ENCODE measurements at regions not wholly inside any gene's neighbourhood (a gene's known extent, or its start where the extent isn't known, plus 50 kb on each side); places are given as distances from the start of the nearest gene placed in this dataset.

DNA sequence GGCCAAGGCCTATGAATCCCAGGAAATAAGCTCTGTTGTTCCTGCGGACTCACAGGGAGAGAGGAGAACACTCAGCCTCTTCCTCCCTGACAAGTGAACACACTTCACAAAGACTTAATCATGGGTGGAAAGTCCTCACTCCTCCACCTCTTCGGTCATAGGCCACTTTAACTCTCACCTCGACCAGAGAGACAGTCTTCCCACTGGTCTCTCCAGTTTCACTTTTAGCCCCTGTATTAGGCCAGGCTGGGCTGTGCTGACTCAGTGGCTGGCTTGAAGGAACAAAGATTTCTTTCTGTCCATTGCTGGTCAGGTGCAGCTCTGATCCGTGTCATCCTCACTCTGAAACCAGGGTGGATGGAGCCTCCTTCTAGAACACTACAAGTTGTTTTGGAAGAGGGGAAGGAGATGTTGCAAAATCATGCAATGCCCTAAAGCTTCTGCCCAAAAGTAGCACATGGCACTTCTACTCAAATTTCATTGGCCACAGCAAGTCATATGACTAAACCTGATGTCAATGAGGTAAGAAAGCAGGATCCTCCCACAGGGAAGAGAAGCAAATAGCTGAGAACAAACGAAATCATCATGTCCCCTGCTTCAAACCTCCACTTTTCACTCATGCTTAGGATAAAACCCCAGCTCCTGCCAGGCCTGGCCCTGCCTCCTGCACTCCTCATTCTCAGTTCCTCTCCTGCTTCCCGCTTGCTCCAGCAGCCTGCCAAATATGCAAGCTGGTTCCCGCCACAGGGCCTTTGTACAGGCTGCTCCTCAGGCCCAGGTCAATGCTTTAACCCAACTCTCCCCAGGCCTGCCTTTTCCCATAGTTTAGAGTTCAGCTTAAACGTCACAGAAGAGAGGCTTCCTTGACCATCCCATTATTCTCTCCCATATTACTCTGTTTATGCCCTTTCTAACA lies 150.5 kb upstream of the RUNX3 start:
- DNase-seq: no peak

DNA sequence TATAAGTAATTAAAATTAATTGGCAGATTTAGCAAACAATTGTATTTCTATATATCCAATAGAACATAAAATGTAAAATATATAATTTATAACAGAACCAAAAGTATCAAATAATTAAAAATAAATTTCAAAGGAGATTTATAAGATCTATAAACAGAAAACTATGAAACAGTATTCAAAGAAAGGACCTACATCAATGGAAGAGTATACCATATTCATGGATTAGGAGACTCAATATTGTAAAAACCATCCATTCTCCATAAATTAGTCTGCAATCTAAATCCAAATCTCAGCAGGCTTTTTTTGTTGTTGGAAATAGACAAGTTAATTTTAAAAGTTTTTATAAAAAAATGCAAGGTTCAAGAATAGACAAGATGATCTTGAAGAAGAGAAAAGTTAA lies 149.0 kb upstream of the RUNX3 start:
- DNase-seq: no peak

DNA sequence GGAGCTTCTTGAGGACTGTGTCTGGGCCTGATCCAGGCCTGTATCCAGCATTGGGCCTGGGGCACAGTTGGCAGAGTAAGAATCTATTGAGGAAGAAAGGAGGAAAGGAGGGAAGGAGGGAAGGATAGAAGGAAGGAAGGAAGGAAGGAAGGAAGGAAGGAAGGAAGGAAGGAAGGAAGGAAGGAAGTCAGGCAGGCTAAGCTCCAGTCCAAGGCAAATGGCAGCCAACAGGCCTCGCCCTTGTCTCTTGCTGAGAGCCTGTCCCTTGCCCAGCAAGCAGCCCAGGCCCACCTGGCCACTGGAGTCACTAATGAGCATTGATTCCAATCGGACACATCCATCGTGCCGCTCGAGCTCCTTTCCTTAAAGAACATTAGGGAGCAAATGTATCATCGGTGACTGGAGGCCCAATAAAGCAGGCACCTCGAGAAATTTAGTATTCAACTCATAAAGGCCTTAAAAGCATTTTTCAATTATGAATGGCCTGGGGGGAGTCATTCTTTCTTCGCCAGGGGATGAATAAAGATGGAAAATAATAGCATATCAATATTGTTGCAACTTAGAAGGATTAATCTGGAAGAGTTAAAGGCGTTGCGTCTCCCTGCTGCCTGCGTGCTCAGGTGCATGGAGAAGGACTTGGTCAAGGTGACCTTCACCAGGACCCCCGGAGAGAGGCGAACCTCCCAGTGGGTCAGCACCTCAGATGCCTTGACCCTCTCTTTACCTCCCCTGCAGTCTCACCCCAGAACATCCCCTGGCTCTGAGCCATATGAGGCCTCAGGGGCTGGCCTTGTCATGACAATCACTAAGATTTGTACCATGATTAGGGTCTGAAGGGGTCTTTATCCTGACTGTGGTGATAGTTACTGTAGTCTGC lies 144.5 kb upstream of the RUNX3 start:
- no peak for DNase-seq

DNA sequence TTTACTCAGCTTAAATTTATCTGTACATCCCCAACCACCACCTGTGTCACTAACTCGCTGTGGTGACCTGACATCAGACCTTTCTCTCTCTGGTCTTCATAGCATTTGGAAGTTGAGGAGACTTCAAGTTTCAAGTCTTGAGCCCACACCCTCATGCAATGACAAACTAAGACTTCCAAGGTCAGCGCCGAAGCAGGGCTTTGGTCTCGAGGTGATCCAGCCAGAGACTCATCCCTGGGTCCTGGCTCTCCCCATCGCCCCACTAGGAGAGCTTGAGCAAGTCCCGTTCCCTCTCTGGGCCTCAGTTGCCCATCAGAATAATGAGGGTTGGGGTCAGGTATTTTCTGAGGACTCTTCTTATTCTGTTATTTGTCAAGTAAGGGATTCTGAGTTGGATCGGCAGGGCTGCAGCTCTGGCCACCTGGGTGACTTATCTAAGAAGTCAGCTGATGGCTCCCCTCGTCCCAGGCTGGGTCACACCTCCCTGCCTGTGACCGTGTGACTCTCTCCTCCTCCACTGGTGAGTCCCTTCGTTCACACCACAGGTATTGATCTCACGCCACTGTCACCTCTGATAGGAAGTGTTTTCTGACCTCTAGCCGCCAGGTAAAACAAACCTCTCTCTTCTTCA lies 143.7 kb upstream of the RUNX3 start:
- DNase-seq: no peak

DNA sequence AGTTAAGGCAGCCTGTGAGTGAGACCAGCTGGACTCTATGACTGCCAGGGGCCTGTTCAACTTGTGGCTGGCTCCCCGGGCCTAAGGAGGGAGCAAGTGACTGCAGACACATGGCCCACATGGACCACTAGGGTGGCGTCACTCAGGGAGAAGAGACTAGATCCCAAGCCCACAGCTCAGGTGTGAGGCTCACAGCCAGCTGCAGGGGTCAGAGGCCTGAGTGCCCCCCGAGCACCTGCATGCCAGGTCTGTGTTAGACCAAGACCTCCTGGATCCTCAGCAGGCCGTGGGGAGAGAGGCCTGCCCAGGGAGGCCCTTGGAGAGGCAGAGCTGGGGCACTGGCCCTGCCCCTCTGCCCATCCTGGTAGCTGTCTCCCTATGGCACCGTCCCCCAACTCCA lies 142.4 kb upstream of the RUNX3 start:
- no peak for DNase-seq

DNA sequence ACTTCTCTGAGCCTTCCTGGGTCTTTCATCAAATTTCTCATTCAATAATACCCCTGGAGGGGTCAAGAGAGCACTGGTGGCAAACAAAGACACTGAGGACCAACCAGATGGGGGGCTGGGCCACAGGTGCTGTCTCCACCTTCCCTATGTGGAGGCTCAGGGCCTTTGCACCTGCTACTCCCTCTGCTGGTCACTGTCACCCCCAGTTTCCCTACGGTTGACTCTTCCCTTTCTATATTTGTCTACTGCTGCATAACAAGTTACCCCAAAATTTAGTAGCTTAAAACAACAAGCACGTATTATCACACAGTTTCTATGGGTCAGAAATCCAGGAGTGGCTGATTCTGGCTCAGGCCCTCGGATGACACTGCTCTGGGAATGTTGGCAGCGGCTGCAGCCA lies 138.8 kb upstream of the RUNX3 start:
- DNase-seq: no peak

DNA sequence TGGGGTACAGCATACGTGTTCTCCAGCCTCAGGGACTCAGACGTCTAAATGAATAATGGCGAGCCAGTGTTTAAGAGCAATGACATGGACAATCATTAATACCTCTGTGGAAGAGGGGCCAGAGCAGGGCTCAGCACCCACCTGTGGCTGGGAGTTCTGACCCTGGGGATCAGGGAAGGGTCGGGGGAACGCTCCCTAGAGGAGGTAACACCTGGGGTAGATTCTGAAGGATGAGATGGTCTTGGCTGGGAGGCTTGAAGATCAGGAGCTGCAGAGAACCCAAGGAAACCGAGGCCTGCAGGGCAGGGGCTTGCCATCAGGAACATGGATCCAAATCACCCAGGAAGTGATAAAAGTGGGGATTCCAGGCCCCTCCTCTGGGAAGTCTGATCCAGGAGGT lies 138.2 kb upstream of the RUNX3 start:
- DNase-seq: no peak

DNA sequence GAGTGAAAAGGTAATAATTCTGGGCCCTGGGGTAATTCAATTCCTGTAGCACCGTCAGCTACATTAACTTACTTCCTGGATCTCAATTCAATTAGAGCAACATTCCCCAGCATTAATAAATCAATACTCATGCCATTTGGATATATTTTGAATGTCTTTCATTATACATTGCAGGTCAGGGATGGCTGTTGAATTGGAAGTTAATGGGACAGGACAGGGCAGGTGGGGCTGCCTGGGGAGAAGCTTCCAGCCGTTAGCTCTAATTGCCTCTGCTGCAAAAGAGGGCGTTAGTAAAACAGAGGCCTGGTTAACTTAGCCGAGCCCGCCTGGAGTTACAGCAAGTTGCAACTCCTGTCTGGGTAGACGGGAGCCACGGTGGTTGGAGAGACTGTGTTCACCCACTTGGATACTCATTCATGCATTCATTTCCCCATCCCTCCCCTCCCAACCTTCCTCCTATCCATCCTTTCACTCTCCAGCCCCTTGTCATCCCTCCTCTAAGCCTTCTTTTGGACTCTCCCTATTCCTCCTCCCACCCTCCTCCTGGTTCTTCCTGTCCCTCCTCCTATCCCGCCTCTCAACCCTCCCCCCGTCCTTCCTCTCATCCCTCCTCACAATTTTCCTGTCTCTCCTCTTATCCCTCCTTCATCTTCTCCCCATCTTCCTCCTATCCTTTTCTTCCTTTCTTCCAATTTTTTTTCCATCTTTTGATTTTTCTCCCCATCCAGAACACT lies 137.6 kb upstream of the RUNX3 start:
- no peak for DNase-seq

DNA sequence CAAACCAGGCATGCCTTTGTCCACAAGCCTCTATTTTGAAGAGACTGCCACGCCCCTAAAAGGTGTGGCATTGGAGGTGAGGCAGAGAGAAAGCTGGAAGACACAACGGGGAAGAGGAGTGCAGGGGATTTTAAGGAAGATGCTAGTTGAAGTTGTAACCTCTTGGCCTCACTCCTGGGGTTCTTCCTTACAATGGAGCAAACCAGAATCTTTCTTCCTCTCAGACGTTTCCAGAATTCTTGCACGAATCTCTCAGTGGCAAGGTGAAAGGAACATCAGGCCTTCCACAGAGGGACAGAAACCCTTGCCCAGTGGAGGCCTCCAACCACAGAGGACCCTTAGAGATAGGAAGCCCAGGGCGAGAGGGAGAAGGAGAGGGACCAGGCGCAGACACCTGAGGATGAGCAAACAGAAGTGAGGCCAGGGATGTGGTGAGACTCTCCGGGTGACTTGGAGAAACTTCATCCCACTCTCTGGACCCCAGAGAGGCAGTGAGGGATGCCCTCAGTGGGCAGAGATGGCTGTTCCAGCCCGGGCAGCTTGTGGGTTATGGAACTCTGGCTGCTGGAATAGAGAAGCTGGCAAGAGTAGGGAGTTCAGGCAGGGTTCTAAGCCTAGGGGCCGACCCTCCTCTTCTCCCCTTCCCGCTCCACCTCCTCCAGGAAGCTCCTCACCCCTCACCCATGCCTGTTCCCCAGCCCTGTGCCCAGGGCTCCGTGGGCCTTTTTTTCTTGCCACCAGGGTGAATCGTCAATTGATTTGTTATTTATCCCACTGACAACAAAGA lies 136.8 kb upstream of the RUNX3 start:
- DNase-seq: no peak

DNA sequence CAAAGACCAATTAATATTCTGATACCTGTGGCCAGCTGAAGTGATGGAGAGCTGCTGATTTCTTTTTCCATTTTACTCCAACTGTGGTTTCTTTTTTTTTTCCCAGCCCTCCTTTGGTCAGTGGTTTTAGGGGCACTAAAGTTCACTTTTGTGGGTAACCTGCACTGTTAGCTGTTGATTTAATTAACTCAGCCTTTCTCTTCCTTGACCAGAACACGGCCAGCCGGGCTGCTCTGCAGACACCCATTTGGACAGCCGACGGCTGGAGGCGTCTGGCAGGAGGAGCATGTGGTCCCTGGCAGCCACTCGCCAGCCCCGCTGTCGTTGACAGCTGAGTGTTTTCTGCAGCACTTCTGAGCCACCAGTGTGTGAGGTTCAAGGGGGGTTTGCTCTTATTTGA lies 136.2 kb upstream of the RUNX3 start:
- DNase-seq: peak; percentile 33

DNA sequence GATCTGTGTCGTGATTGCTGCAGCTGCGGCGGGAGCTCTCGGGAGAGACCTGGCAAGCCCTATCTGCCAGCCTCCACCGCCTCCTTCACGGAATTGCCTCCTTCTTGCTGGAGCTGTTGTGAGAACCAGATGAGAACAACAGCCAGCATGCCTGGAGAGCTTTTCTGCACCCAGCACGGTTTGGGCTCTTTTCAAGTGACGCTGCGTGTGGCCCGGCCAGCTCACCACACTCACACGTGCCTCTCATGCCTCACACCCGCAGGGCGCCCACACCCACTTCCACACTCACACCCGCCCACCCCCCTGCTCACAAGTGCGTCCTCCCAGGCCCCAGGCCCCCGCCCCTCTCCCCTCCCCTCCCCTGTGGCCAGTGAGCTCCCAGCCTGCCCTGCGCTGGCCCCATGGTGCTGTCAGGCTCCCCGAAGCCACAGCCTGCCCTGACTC lies 135.7 kb upstream of the RUNX3 start:
- DNase-seq: no peak

DNA sequence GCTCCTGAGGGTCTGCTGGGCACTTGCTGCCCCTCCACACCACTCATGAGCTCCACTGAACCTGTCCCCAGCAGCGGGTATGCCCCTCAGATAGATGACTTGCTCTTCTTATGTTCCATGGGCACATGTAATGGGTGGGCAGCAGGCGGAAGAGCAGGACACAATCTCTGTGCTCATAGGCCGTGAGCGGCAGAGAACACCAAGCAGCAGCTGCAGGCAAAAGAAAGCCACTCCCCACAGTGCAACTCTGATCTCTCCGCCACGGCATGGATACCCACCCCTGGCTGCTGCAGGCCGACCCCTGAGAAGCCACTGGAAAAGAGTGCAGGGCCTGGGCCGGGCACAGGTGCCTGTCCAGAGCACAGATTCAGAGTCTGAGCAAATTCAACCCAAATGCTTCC lies 135.2 kb upstream of the RUNX3 start:
- DNase-seq: peak; percentile 57

DNA sequence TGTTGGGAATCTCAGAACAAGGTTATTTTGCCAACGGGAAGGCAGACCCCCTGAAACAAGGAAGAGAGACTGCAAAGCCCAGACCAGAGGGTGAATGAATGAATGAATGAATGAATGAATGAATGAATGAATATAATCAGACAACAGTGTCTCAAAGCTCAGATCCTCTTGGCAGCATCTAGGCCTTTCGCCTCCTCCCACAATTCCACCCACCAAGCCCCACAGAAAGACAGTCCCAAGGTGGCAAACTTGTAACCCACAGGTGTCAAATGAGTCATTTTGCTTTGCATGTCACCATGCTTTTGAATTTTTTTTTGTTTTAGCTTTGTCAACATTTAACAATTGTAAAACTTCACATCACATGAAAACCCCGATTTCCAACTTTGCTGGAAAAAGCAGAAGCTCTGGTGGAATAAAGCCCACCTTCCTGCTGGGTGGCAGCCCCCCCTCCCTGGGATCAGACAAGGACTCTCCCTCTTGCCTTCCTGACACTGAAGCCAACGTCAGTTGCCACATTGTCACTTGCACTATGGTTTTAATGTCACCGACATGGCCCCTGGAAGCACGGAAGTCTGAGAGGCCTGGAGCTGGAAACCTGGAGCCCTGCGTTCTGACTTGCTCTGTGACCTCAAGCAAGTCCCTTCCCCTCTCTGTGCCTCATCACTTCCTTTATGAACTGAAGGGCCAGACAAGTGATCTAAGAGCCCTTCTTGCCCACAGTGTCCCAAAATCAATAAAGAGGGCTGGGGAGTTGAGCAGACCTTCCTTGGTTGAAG lies 134.6 kb upstream of the RUNX3 start:
- DNase-seq: no peak

DNA sequence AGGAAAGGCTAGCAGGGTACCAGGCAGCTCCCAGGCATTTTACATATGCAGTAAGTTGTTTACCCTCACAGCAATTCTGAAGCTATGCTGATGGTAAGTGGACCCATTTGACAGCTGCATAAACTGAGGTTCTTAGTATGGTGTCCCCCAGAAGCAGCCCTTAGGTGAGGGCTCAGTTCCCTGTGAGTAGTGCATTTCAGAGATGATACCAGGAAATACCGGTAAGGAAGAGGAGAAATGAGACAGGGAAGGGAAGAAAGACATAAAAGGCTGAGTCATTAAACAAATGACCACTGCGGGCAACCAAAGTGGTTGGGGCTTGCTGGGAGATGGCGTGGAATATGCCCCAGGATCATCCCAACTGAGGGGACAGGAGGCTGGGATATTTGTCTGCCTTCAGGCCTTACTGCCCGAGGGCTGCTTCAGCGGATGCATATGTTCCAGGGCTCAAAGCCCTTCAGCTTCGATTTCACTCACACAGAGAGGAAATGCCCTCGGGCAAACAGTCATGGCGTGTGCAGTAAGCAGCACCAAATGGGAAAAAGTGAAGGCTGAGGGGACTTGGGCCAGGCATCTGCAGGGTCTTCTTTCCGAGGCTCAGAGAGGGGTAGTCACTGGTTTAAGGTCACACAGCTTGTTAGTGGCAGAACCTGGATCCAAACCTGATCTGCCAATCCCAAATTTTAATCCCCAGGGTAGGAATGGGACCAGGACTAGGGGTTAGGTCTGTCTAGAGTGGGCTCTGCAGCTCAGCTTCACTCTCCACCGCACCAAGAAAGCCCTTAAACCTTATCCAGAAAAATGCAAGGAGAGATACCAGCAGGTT lies 133.7 kb upstream of the RUNX3 start:
- no peak for DNase-seq

DNA sequence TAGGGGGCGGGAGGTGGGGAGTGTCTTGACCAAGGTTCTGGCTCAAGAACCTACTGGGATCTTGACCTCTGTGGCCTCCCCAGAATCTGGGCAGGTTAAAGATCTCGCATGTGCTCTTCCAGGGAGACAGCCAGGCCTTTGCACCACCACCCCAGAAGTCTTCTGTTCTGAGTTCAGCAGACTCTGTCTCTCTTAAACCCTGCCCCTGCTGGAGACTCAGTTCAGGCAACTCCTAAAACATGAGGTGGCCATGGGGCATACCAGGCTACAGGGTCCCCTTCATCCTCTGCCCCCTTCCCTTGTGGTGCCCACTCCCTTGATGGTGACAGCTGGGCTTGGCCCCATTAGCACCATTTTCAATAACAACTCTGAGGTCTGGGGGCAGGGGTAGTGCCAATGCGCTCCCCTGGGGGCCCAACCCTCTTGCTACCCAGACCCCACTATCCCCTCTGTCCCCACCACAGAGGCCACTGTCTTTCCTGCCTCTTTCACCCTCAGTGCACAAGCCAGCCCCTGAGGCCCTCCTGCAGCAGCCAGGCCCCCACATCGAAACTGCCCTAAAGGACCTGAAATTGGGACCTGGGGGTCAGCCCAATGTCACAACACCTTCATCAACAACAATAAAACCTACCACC lies 132.7 kb upstream of the RUNX3 start:
- DNase-seq: no peak

DNA sequence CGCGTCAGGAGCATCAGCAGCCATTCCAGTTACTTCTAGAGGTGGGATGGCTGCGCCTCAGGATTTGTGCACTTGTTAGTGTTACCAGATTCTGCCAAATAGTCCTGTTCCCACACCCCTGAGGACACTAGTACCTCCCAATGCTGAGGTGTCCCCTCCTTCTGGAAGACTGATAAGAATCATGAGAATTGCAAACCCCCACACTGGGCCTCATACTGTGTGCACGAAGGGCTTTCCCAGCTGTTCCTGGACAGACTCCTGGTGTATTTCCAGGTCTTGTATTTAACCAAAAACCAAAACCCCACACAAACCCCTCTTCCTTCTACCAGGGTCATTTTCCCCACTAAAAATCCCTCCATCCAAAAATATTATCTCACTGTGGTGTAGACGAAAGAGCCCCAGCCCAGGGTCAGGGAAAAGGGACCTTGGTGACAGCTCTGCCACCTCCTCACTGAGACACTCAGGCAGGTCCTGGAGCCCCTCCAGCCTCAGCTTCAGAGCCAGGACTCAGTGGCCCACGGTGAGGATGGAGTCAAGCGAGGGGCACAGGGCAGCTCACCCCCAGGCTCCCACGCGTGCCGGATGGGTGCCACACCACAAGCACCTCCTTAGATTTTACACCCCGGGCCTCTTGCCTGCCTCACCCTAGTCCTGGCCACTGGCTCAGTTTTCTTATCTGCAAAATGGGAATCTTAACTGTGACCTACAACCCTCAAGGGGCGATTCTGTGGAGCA lies 131.4 kb upstream of the RUNX3 start:
- no peak for DNase-seq

DNA sequence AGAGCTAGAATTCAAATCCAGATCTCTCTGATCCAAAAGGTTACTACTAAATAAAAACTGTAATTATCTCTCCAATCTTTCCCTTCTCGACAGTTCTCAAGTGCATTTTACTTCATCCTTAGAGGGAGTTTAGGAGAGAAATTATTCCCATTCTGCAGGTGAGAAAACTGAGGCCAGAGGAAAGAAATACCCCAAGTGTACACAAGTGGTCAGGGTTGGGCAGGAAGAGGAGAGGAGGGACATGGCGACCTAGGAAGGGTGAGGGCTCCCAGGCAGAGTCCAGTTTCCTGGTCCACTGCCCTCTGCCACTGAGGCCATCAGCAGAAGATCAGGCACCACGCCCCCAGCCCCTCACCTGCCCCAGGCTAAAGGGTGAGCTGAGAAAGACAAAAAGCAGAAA lies 127.1 kb upstream of the RUNX3 start:
- no peak for DNase-seq

DNA sequence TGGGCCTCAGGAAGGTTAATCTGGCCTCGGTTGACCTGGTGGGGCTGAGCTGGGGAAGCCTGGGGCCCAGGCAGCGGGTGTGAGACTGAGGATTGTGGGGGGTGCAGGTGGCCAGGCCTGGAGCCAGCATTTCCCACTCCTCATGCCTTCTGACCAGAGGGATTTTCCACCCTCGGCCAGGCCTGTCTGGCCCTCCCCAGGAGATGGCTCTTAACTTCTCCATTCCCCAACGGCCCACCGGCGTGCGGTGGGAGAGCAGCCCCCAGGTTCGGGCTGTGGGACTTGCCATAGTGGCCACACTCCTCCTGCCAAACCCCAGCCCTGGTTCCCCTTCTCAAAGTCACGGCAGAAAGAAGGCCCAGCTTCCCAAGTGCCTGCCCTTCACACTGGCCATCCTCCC lies 126.5 kb upstream of the RUNX3 start:
- DNase-seq: no peak
